ENCODE measurements at regions not wholly inside any gene's neighbourhood (a gene's known extent, or its start where the extent isn't known, plus 50 kb on each side); places are given as distances from the start of the nearest gene placed in this dataset.

DNA sequence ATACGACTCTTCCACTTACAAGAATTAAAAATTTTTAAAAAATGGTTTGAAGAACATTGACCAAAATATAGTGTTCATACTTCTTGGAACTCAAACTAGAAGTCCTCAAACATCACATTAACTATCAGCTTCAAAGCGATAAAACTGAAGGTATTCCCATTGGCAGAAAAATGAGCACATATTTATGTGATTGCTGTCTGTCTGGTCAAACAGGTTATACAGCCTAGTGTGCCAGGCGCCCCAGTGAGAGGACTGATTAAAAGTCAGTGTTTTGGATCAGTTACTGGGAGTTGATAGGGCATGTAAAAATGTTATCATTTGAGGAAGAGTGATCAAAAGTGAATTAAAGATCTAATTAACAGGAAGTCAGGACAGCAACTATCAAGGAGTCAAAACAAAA, 738.8 kb downstream of the HDGFL1 start:
- no peak for DNase-seq
- 33 to 61% methylated on average over 3 of the region's 3 CpGs for WGBS, 2 donors
- Histone ChIP-seq H3K9me3 (no peaks in the 10 kb centered on the region), H3K4me3 (no peak overlapping the region), H3K36me3 (no peaks in the 10 kb centered on the region), H3K27me3 (no peaks in the 10 kb centered on the region), H3K27ac (no peak overlapping the region), H3K4me1 (no peaks in the 10 kb centered on the region)
- intact Hi-C loops (cut with DNase I), result no loop called here
- no peak for TF ChIP-seq POLR2A (IDR thresholded peaks at IDR 0.05)
- TF ChIP-seq EP300 (IDR thresholded peaks at IDR 0.05), result no peak
- TF ChIP-seq, protein P1, sequence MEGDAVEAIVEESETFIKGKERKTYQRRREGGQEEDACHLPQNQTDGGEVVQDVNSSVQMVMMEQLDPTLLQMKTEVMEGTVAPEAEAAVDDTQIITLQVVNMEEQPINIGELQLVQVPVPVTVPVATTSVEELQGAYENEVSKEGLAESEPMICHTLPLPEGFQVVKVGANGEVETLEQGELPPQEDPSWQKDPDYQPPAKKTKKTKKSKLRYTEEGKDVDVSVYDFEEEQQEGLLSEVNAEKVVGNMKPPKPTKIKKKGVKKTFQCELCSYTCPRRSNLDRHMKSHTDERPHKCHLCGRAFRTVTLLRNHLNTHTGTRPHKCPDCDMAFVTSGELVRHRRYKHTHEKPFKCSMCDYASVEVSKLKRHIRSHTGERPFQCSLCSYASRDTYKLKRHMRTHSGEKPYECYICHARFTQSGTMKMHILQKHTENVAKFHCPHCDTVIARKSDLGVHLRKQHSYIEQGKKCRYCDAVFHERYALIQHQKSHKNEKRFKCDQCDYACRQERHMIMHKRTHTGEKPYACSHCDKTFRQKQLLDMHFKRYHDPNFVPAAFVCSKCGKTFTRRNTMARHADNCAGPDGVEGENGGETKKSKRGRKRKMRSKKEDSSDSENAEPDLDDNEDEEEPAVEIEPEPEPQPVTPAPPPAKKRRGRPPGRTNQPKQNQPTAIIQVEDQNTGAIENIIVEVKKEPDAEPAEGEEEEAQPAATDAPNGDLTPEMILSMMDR (IDR thresholded peaks at IDR 0.05), result no peak
- no peak for TF ChIP-seq POLR2AphosphoS5 (IDR thresholded peaks at IDR 0.05)

DNA sequence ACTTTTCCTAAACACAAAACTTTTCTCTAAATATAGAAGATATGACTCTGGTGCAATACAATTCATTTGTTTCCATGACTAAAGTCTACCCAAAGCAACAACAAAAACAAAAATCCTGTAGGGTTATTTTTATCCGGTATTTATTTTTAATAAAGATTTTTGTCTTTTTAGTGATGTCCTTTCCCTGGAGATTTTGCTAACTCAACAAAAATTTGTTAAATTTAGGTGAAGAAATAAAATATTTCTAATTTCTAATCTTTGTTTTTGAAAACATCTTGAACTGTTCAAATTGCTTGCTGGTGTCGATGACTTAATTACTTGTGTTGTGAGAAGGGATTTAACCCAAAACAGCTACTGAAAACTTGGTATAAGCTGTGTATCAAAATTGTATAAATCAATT, 741.8 kb downstream of the HDGFL1 start:
- 89 to 94% methylated on average over 2 of the region's 2 CpGs for WGBS, 2 donors
- intact Hi-C loops (cut with DNase I), result no loop called here
- Histone ChIP-seq H3K36me3 (no peaks in the 10 kb centered on the region), H3K27ac (no peak overlapping the region), H3K9me3 (no peaks in the 10 kb centered on the region), H3K4me1 (no peaks in the 10 kb centered on the region), H3K27me3 (no peaks in the 10 kb centered on the region), H3K4me3 (no peak overlapping the region)
- TF ChIP-seq, protein P1 (IDR thresholded peaks at IDR 0.05), result no peak
- TF ChIP-seq POLR2A (IDR thresholded peaks at IDR 0.05), result no peak
- no peak for TF ChIP-seq POLR2AphosphoS5 (IDR thresholded peaks at IDR 0.05)
- TF ChIP-seq EP300 (IDR thresholded peaks at IDR 0.05), result no peak
- DNase-seq, result no peak

DNA sequence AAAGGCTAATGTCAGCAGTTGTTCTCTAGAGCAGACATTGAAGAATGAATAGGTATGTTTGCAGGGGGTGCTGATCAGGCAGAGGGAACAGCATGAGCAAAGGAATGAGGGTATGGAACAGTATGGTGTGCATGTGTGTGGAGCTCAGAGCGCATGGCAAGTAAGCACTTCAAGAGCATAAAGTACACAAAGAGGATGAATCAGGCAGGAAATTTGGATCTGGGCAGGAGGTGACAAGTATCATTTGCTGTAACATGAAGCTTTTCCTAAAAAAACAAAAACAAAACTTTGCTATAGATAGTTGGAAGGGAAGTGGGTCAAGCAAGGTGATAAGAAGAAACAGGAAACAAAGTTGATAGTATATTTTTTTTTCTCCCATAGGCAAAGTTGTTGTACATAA, 746.8 kb downstream of the HDGFL1 start:
- intact Hi-C loops (cut with DNase I), result no loop called here
- H3K4me3 ChIP-seq, result no peak overlapping the region
- TF ChIP-seq POLR2AphosphoS5 (IDR thresholded peaks at IDR 0.05) (no peak), POLR2A (IDR thresholded peaks at IDR 0.05) (no peak), EP300 (IDR thresholded peaks at IDR 0.05) (no peak)
- TF ChIP-seq, protein P1 (IDR thresholded peaks at IDR 0.05), result no peak
- no peaks in the 10 kb centered on the region for H3K4me1 ChIP-seq
- no peaks in the 10 kb centered on the region for H3K36me3 ChIP-seq
- H3K27ac ChIP-seq, result no peak overlapping the region
- 51 to 78% methylated on average over 1 of the region's 1 CpG for WGBS, 2 donors
- no peak for DNase-seq
- H3K27me3 ChIP-seq, result no peaks in the 10 kb centered on the region
- H3K9me3 ChIP-seq, result no peaks in the 10 kb centered on the region

DNA sequence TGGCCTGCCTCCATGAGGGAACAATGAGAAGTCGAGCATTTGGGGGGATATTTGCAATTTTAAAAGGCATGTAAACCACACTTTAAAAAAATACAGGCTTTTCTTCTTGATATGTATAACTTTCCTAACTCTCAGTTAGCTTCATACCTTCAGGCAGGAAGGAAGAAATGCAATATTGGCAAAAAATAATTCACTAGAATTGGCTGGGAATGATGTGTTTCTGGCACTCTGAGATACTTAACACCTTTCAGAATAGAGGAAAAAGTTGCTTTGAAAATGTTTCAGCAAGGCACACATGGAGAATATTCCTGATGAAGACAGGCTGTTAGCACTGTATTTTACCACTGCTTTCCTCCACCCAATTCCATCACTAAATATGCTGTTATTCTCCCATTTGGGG, 747.6 kb downstream of the HDGFL1 start:
- Histone ChIP-seq H3K4me3 (no peak overlapping the region), H3K9me3 (no peaks in the 10 kb centered on the region), H3K4me1 (no peaks in the 10 kb centered on the region), H3K36me3 (no peaks in the 10 kb centered on the region), H3K27ac (no peak overlapping the region), H3K27me3 (no peaks in the 10 kb centered on the region)
- WGBS, 2 donors, result 29 to 78% methylated on average over 1 of the region's 1 CpG
- DNase-seq, result no peak
- intact Hi-C loops (cut with DNase I), result no loop called here
- no peak for TF ChIP-seq POLR2AphosphoS5 (IDR thresholded peaks at IDR 0.05)
- TF ChIP-seq EP300 (IDR thresholded peaks at IDR 0.05), result no peak
- TF ChIP-seq, protein P1 (IDR thresholded peaks at IDR 0.05), result no peak
- no peak for TF ChIP-seq POLR2A (IDR thresholded peaks at IDR 0.05)

DNA sequence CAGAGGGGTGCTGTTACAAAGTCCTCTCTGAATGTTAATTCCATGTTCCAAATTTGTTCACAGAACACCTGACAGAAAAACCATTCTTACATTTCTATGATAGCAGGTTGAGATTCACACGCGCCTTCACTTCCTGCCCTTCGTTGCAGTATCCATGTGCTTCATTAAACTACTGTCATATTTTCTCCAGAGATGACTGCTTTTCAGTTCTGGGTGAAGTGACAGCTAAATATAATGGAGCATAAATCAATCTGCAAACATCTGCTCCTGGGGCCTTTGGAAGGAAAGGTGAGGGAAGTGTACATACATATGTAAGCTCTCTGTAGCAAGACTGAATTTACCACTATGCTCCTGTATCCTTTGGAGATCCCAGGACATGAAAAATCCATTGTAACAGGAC, 750.2 kb downstream of the HDGFL1 start:
- DNase-seq, result no peak
- Histone ChIP-seq H3K9me3 (no peaks in the 10 kb centered on the region), H3K4me3 (no peak overlapping the region), H3K36me3 (no peaks in the 10 kb centered on the region), H3K27ac (no peak overlapping the region), H3K27me3 (no peaks in the 10 kb centered on the region), H3K4me1 (no peaks in the 10 kb centered on the region)
- intact Hi-C loops (cut with DNase I), result no loop called here
- whole genome bisulfite sequencing, 2 donors, result 74 to 95% methylated on average over 3 of the region's 3 CpGs
- TF ChIP-seq, protein P1 (IDR thresholded peaks at IDR 0.05), result no peak
- TF ChIP-seq POLR2AphosphoS5 (IDR thresholded peaks at IDR 0.05) (no peak), POLR2A (IDR thresholded peaks at IDR 0.05) (no peak), EP300 (IDR thresholded peaks at IDR 0.05) (no peak)

All from sigmoid colon (tissue), 6 donors.